KBM-7 (cell line): ENCODE measurements at regions not wholly inside any gene's neighbourhood (a gene's known extent, or its start where the extent isn't known, plus 50 kb on each side); places are given as distances from the start of the nearest gene placed in this dataset.

Source experiments
- DNase-seq: peaks from one replicate; pipeline ENCODE4 v3.0.0-alpha.2; 2015
- in situ Hi-C: fragments of 300-500 bp; cut with MboI; formaldehyde crosslinking; loops from 2 replicates; pipeline ENCODE4 v1.14.3; 2020; ENCODE audit warnings: low sequenced_read_pairs, low pct_unique_long_range_greater_than_20kb, mixed read lengths

- in situ Hi-C loops, result no loop called here
Observed at GRCh38 chr3:28850186-28850585, 430.7 kb upstream of the RBMS3 start.

GRCh38 chr3:28853830-28854229, 427.0 kb upstream of the RBMS3 start:
- DNase-seq, result no peak
- in situ Hi-C loops, result no loop called here

More at GRCh38 chr3:28850186-28850585, 430.7 kb upstream of the RBMS3 start:
- DNase-seq, result no peak

- in situ Hi-C loops, result no loop called here
- no peak for DNase-seq
Observed at GRCh38 chr3:28856796-28857195, 424.1 kb upstream of the RBMS3 start.

GRCh38 chr3:28859897-28860296, 421.0 kb upstream of the RBMS3 start:
- no peak for DNase-seq
- in situ Hi-C loops, result no loop called here

GRCh38 chr3:28860307-28860706, 420.6 kb upstream of the RBMS3 start:
- DNase-seq, result peak; percentile 57

GRCh38 chr3:28863186-28863585, 417.7 kb upstream of the RBMS3 start:
- no peak for DNase-seq
- in situ Hi-C loops, result no loop called here

More at GRCh38 chr3:28860307-28860706, 420.6 kb upstream of the RBMS3 start:
- in situ Hi-C loops, result no loop called here

GRCh38 chr3:28867836-28868235, 413.0 kb upstream of the RBMS3 start:
- DNase-seq, result no peak
- in situ Hi-C loops, result no loop called here

GRCh38 chr3:28868897-28869296, 412.0 kb upstream of the RBMS3 start:
- in situ Hi-C loops, result no loop called here
- DNase-seq, result no peak

GRCh38 chr3:28877912-28878311, 403.0 kb upstream of the RBMS3 start:
- in situ Hi-C loops, result no loop called here
- DNase-seq, result no peak

GRCh38 chr3:28890373-28890772, 390.5 kb upstream of the RBMS3 start:
- no peak for DNase-seq
- in situ Hi-C loops, result no loop called here

GRCh38 chr3:28891485-28891884, 389.4 kb upstream of the RBMS3 start:
- DNase-seq, result no peak
- in situ Hi-C loops, result no loop called here

- DNase-seq, result no peak
- in situ Hi-C loops, result no loop called here
Observed at GRCh38 chr3:28900301-28900700, 380.6 kb upstream of the RBMS3 start.

GRCh38 chr3:28901018-28901417, 379.9 kb upstream of the RBMS3 start:
- DNase-seq, result no peak
- in situ Hi-C loops, result no loop called here

- no peak for DNase-seq
- in situ Hi-C loops, result no loop called here
Observed at GRCh38 chr3:28903171-28903601, 377.7 kb upstream of the RBMS3 start.

GRCh38 chr3:28905798-28906197, 375.1 kb upstream of the RBMS3 start:
- in situ Hi-C loops, result no loop called here
- no peak for DNase-seq

- no peak for DNase-seq
- in situ Hi-C loops, result no loop called here
Observed at GRCh38 chr3:28906561-28907310, 374.1 kb upstream of the RBMS3 start.

- in situ Hi-C loops, result no loop called here
- no peak for DNase-seq
Observed at GRCh38 chr3:28907616-28908015, 373.3 kb upstream of the RBMS3 start.

- DNase-seq, result no peak
- in situ Hi-C loops, result no loop called here
Observed at GRCh38 chr3:28912120-28912885, 368.6 kb upstream of the RBMS3 start.

GRCh38 chr3:28915741-28916500, 364.9 kb upstream of the RBMS3 start:
- no peak for DNase-seq
- in situ Hi-C loops, result no loop called here
